Body of pancreas (tissue), 4 donors: ENCODE measurements at regions not wholly inside any gene's neighbourhood (a gene's known extent, or its start where the extent isn't known, plus 50 kb on each side); places are given as distances from the start of the nearest gene placed in this dataset.

Experiments
- CTCF ChIP-seq, 7 experiments: fragments of 450-650 bp in 4 of 7; fragments of 200-600 bp in 3 of 7; sonication (generic) in 3 of 7; IDR thresholded peaks; one replicate each; pipeline ENCODE4 v1.5.1; 2016 to 2019; ENCODE audit warnings: antibody characterized with exemption in 7 of 7
- POLR2A ChIP-seq, 3 donors: fragments of 450-650 bp; IDR thresholded peaks; one replicate each; pipeline ENCODE4 v1.6.1; 2016; ENCODE audit warnings: antibody characterized with exemption in 3 of 3, mild to moderate bottlenecking in 2 of 3

GRCh38 chr10:32153252-32153651, 97.0 kb upstream of the KIF5B start:
- TF ChIP-seq CTCF (IDR thresholded peaks at IDR 0.05) (no peak), POLR2A (IDR thresholded peaks at IDR 0.05) (no peak)
